Activated T-helper 1 cell treated with Interleukin-2 at 50 U/mL for 16 hours (primary cell): ENCODE measurements at regions not wholly inside any gene's neighbourhood (a gene's known extent, or its start where the extent isn't known, plus 50 kb on each side); places are given as distances from the start of the nearest gene placed in this dataset.

Source experiments
- DNase-seq: peaks from one replicate; pipeline ENCODE4 v3.0.0-alpha.2; 2020; ENCODE audit warnings: low read depth

- no peak for DNase-seq
Observed at GRCh38 chr16:65218348-65218747, 96.5 kb upstream of the CDH11 start.

GRCh38 chr16:65213866-65214595 is 92.2 kb upstream of the CDH11 start:
- DNase-seq: no peak

GRCh38 chr16:65212791-65213190 is 90.9 kb upstream of the CDH11 start:
- no peak for DNase-seq

- no peak for DNase-seq
Observed at GRCh38 chr16:65212240-65212639, 90.4 kb upstream of the CDH11 start.

GRCh38 chr16:65202461-65202860 is 80.6 kb upstream of the CDH11 start:
- no peak for DNase-seq

GRCh38 chr16:65201511-65201910 is 79.6 kb upstream of the CDH11 start:
- no peak for DNase-seq

- no peak for DNase-seq
Observed at GRCh38 chr16:65200857-65201256, 79.0 kb upstream of the CDH11 start.

- DNase-seq: no peak
Observed at GRCh38 chr16:65200156-65200773, 78.4 kb upstream of the CDH11 start.

- DNase-seq: no peak
Observed at GRCh38 chr16:65196420-65197075, 74.7 kb upstream of the CDH11 start.

GRCh38 chr16:65195998-65196397 is 74.1 kb upstream of the CDH11 start:
- DNase-seq: no peak

GRCh38 chr16:65185241-65185778 is 63.4 kb upstream of the CDH11 start:
- no peak for DNase-seq

- DNase-seq: no peak
Observed at GRCh38 chr16:65181071-65181561, 59.3 kb upstream of the CDH11 start.

GRCh38 chr16:65178151-65178550 is 56.3 kb upstream of the CDH11 start:
- no peak for DNase-seq

- DNase-seq: no peak
Observed at GRCh38 chr16:65176603-65177002, 54.7 kb upstream of the CDH11 start.

GRCh38 chr16:65172356-65172755 is 50.5 kb upstream of the CDH11 start:
- DNase-seq: no peak
